ENCODE measurements at regions not wholly inside any gene's neighbourhood (a gene's known extent, or its start where the extent isn't known, plus 50 kb on each side); places are given as distances from the start of the nearest gene placed in this dataset.

DNA sequence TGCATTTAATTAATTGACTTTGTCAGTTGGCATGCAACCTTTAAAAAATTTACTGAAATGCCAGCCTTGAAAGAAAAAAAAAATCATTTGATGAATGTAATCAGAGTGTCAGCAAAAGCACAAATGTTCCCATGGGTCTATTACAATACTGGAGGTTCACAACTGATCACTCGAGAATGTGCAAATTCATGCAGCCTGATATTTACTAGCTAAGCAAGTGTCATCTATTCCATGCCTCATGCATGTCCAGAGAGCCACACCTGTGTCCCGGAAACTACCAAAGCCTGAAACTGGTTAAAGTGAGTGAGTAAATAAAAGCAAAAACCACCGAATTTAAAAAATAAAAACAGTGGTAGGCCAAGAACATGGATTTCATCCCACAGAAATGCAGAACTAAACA, 415.3 kb upstream of the ID2 start:
- intact Hi-C loops (cut with DNase I; ENCODE audit: low total_unique reads), result no loop called here
- in situ Hi-C loops (cut with MboI; ENCODE audit: low sequenced_read_pairs in 4 of 4), result no loop called here
- Histone ChIP-seq H3K27me3 (no peaks in the 10 kb centered on the region), H3K36me3 (no peaks in the 10 kb centered on the region), H3K27ac (no peak overlapping the region), H3K4me3 (no peak overlapping the region), H3K4me1 (no peaks in the 10 kb centered on the region), H3K9me3 (no peaks in the 10 kb centered on the region)
- ATAC-seq (no peak), DNase-seq (no peak)
- TF ChIP-seq, protein P1, sequence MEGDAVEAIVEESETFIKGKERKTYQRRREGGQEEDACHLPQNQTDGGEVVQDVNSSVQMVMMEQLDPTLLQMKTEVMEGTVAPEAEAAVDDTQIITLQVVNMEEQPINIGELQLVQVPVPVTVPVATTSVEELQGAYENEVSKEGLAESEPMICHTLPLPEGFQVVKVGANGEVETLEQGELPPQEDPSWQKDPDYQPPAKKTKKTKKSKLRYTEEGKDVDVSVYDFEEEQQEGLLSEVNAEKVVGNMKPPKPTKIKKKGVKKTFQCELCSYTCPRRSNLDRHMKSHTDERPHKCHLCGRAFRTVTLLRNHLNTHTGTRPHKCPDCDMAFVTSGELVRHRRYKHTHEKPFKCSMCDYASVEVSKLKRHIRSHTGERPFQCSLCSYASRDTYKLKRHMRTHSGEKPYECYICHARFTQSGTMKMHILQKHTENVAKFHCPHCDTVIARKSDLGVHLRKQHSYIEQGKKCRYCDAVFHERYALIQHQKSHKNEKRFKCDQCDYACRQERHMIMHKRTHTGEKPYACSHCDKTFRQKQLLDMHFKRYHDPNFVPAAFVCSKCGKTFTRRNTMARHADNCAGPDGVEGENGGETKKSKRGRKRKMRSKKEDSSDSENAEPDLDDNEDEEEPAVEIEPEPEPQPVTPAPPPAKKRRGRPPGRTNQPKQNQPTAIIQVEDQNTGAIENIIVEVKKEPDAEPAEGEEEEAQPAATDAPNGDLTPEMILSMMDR (IDR thresholded peaks at IDR 0.05 in 4 of 5, conservative IDR thresholded peaks at IDR 0.05 in 1 of 5), result no peak
- no peak for TF ChIP-seq POLR2A (IDR thresholded peaks at IDR 0.05)

DNA sequence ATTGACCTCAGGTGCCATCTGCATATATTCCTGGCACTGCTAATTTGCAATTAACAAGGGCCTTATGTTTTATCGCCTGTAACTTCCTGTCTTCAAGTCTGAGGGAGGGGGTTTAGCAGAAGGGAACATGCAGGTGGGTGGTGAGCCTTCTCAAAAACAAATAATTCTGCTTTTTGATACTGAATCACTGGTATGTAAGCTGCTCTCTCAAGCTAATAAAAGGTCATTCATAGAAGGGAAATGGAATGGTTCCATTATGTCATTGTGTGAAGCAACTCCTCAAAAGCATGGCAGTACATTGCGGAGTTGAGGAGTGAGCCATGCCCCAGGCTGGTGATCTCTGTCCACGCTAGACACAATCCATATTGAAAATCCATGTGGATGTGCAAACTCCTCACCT, 414.8 kb upstream of the ID2 start:
- intact Hi-C loops (cut with DNase I; ENCODE audit: low total_unique reads), result no loop called here

DNA sequence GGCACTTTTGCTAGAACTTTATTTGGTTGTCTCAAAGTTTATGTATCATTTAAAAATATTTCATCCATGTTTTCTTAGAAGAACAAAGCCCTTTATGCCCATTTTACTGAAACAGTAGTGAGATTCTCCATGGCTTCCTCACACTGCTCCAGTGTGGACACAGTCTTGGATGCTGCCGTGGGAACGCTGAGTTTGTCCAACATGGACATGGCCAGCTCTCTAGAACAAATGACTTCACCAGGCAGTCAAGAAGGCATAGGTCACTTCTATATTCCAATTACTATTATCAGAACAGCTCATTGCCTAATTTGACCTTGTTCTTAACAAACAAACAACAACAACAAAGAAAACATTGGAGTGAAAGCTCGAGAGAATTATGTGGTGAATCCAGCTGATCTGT, 414.1 kb upstream of the ID2 start:
- no peak for TF ChIP-seq POLR2A (IDR thresholded peaks at IDR 0.05)
- TF ChIP-seq, protein P1 (IDR thresholded peaks at IDR 0.05 in 4 of 5, conservative IDR thresholded peaks at IDR 0.05 in 1 of 5), result no peak
- in situ Hi-C loops (cut with MboI; ENCODE audit: low sequenced_read_pairs in 4 of 4), result no loop called here
- ATAC-seq (no peak), DNase-seq (no peak)
- no peak overlapping the region for H3K27ac ChIP-seq
- H3K4me1 ChIP-seq, result no peaks in the 10 kb centered on the region
- H3K9me3 ChIP-seq, result no peaks in the 10 kb centered on the region
- H3K36me3 ChIP-seq, result no peaks in the 10 kb centered on the region
- H3K4me3 ChIP-seq, result no peak overlapping the region
- no peaks in the 10 kb centered on the region for H3K27me3 ChIP-seq
- intact Hi-C loops (cut with DNase I; ENCODE audit: low total_unique reads), result no loop called here

More for the DNA sequence above, 414.8 kb upstream of the ID2 start:
- no peaks in the 10 kb centered on the region for H3K4me1 ChIP-seq
- H3K4me3 ChIP-seq, result no peak overlapping the region
- in situ Hi-C loops (cut with MboI; ENCODE audit: low sequenced_read_pairs in 4 of 4), result no loop called here
- H3K9me3 ChIP-seq, result no peaks in the 10 kb centered on the region
- TF ChIP-seq, protein P1 (IDR thresholded peaks at IDR 0.05 in 4 of 5, conservative IDR thresholded peaks at IDR 0.05 in 1 of 5), result no peak
- TF ChIP-seq POLR2A (IDR thresholded peaks at IDR 0.05), result no peak
- no peak for ATAC-seq
- H3K36me3 ChIP-seq, result no peaks in the 10 kb centered on the region
- no peaks in the 10 kb centered on the region for H3K27me3 ChIP-seq
- H3K27ac ChIP-seq, result no peak overlapping the region
- no peak for DNase-seq

DNA sequence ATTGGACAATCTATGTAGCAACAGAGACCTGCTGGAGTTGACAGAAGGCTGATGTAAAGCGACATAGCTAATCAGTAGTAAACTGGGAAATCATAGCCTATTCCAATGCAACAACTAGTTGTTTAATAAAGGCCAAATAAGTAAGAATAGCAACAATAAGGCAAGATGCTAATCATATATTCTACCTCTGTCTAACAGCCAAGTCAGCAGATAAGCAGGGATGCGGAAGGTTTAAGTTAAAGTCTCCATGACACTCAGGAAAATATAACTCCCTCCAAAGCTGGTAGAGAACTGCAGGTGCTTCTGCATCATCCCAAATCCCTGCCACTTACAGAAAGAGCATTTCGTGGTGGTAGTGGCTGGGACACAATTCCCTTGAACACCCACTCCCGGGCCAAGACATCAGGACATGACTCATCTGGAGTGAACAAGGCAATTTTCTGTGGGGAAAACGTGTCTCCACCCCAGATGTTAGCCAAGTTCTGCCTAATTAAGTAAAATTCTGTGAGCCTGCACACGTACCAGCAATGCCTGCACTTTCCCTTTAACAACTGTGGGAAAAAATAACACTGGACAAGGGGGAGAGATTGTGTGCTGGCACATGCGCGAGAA, 413.6 kb upstream of the ID2 start:
- in situ Hi-C loops (cut with MboI; ENCODE audit: low sequenced_read_pairs in 4 of 4), result no loop called here
- TF ChIP-seq, protein P1 (IDR thresholded peaks at IDR 0.05 in 4 of 5, conservative IDR thresholded peaks at IDR 0.05 in 1 of 5), result no peak
- no peak for TF ChIP-seq POLR2A (IDR thresholded peaks at IDR 0.05)

DNA sequence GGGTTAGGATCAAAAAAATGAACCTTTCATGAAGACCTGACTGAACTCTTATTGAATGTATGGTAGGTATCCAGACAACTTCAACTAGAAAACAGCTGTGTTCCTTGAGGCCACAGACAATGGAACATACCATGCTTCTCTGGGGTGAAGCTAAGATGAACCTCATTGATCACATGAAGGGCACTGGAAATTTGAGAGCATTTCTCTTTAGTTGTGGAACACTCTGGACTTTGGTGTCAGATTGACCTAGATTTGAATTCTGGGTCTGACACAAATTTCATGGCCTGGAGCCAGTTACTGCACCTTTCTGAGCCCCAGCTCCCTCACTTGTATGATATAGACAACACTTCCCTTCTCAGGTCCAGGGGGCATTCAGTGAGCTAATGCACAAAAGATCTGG, 411.2 kb upstream of the ID2 start:
- Histone ChIP-seq H3K9me3 (no peaks in the 10 kb centered on the region), H3K4me3 (no peak overlapping the region), H3K36me3 (no peaks in the 10 kb centered on the region), H3K27ac (no peak overlapping the region), H3K27me3 (no peaks in the 10 kb centered on the region), H3K4me1 (no peaks in the 10 kb centered on the region)
- in situ Hi-C loops (cut with MboI; ENCODE audit: low sequenced_read_pairs in 4 of 4) (no loop called here), intact Hi-C loops (cut with DNase I; ENCODE audit: low total_unique reads) (no loop called here)
- DNase-seq, result no peak
- TF ChIP-seq, protein P1 (IDR thresholded peaks at IDR 0.05 in 4 of 5, conservative IDR thresholded peaks at IDR 0.05 in 1 of 5), result no peak
- TF ChIP-seq POLR2A (IDR thresholded peaks at IDR 0.05), result no peak
- ATAC-seq, result no peak

More for the DNA sequence above, 413.6 kb upstream of the ID2 start:
- Histone ChIP-seq H3K4me1 (no peaks in the 10 kb centered on the region), H3K36me3 (no peaks in the 10 kb centered on the region), H3K27me3 (no peaks in the 10 kb centered on the region), H3K9me3 (no peaks in the 10 kb centered on the region), H3K27ac (no peak overlapping the region), H3K4me3 (no peak overlapping the region)
- ATAC-seq, result peak; percentile 39 to 44
- DNase-seq, result peak in 1 of 2 donors; percentile 23
- intact Hi-C loops (cut with DNase I; ENCODE audit: low total_unique reads), result no loop called here
